ENCODE measurements at regions not wholly inside any gene's neighbourhood (a gene's known extent, or its start where the extent isn't known, plus 50 kb on each side); places are given as distances from the start of the nearest gene placed in this dataset.
A peak's percentile ranks its signal among the peaks of the same experiment; 100 is the strongest.

DNA sequence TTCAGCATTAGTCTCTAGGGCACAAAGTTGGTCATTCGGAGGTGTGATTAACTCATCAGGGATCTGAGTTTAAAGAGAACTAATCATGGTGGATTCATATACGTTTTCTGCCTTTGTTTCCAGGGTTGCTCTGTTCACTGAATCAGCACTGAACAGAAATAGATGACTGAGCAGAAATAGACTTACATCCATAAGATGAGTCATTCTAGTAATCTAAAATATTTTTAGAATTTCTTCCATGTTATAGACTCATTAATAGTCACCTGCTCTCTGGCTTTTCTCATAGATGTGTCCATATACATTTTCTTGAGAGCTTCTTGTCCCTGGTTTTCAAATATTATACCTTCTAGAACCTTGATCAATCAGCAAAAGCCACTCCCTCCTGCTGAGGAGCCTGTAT is 837.6 kb upstream of the DPPA4 start:
- no peak overlapping the region for H3K4me3 ChIP-seq (ENCODE audit: low read length)
- no peak for TF ChIP-seq CTCF (conservative IDR thresholded peaks at IDR 0.05; ENCODE audit: low read depth, low read length)
- DNase-seq (ENCODE audit: low read depth) = no peak

DNA sequence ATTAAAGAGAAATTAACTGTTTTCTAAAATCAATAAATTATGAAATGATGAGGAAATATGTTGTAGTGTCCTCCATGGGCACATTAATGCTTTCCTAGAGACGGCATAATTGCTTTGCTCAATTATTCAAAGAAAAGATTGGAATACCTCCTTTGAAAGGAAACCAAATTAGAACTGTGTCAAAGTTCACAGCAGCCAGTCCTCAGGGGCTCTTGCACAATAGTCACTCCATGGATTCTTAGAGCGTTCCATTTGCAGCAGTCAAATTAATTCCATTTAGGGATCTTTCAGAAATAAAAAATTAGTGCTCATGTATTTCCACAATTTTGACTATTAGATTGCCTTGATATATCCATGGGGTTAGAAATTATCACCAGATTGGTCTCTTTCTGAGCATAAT is 841.6 kb upstream of the DPPA4 start:
- H3K4me3 ChIP-seq (ENCODE audit: low read length) = no peak overlapping the region
- no peak for TF ChIP-seq CTCF (conservative IDR thresholded peaks at IDR 0.05; ENCODE audit: low read depth, low read length)
- no peak for DNase-seq (ENCODE audit: low read depth)

DNA sequence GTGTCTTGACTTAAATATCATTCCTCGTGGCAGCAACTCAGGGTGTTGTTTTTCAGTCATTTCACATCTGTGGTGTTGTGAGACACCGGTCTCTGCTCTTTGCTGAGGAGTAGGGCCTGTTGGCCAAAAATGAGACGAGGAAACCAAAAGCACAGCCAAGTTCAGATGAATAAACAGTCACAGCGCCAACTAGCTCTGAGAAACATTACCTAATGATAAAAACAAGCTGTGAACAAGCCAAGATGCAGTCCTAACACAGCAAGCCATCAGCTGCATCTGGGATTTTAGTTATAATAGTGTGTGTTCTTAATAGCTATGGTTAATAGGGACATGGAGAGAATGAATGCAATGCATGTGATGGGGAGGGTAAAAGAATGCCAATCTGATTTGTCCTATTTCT is 843.4 kb upstream of the DPPA4 start:
- DNase-seq (ENCODE audit: low read depth) = no peak
- no peak for TF ChIP-seq CTCF (conservative IDR thresholded peaks at IDR 0.05; ENCODE audit: low read depth, low read length)
- no peak overlapping the region for H3K4me3 ChIP-seq (ENCODE audit: low read length)

- no peak overlapping the region for H3K4me3 ChIP-seq (ENCODE audit: low read length)
- no peak for TF ChIP-seq CTCF (conservative IDR thresholded peaks at IDR 0.05; ENCODE audit: low read depth, low read length)
- no peak for DNase-seq (ENCODE audit: low read depth)
Measured at GRCh38 chr3:110181226-110181625, 843.9 kb upstream of the DPPA4 start.

- no peak for DNase-seq (ENCODE audit: low read depth)
- TF ChIP-seq CTCF (conservative IDR thresholded peaks at IDR 0.05; ENCODE audit: low read depth, low read length) = no peak
- H3K4me3 ChIP-seq (ENCODE audit: low read length) = no peak overlapping the region
Measured at GRCh38 chr3:110184536-110184935, 847.2 kb upstream of the DPPA4 start.

DNA sequence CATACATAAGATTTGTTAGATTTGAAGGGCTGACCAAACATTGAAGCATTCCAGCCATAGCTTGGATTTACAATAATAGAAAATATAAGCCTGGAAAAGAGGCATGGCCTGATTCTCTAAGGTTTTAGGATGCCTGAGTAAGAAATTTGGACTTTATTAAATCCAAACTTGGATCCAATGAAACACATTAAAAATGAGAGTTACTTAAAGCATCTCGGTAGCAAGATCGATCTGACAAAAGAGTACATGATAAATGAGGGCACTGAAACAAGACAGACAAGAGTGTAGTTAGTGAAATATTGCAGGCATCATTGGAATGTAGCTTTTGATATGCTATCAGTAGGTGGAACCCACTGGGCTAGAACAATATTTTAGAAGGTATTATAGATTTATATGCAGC is 855.7 kb upstream of the DPPA4 start:
- peak; percentile 2 for DNase-seq (ENCODE audit: low read depth)
- no peak for TF ChIP-seq CTCF (conservative IDR thresholded peaks at IDR 0.05; ENCODE audit: low read depth, low read length)
- no peak overlapping the region for H3K4me3 ChIP-seq (ENCODE audit: low read length)

GRCh38 chr3:110198717-110199587 is 861.6 kb upstream of the DPPA4 start:
- no peak overlapping the region for H3K4me3 ChIP-seq (ENCODE audit: low read length)
- no peak for DNase-seq (ENCODE audit: low read depth)
- no peak for TF ChIP-seq CTCF (conservative IDR thresholded peaks at IDR 0.05; ENCODE audit: low read depth, low read length)
